ENCODE measurements at regions not wholly inside any gene's neighbourhood (a gene's known extent, or its start where the extent isn't known, plus 50 kb on each side); places are given as distances from the start of the nearest gene placed in this dataset.

DNA sequence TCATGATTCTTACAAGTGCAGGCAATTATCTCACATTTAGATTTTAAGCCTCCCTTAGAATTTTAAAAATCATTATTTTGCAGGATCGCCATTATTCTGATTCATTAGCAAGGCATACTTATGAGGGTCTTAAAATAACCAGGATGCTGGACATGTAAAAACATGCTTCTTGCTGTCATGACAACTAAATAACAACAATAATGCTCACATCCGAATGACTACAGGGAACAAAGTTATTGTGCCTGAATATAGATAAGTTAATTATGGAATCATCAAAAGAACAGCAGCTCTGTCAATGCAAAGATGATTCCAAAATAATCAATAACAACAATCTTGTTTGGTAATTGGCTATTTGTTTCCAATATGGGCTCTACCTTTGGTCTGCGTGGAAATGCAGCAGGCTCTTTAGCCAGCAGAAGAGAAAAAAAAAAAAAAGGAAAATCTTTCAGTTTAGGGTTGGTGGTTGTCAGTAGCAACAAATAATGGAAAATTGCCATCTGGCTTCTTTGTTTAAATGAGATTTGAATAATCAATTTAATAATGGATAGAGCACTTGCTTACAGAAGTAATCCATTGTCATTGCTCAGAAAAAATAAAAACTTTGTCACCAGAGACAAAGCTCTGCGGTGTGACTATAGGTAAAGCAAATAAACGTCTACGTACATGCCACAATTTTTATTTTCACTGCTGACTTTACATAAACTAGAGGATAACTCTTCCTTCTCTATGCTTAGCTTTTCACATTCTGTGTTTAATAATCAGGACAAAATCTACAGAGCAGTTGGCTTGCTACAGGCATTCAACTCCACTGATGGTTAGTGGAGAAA is 468.9 kb upstream of the TSHZ3 start:
- 65 to 73% methylated on average over 6 of the region's 6 CpGs for WGBS, 2 donors
- Histone ChIP-seq H3K27me3 (no peaks in the 10 kb centered on the region), H3K4me1 (no peaks in the 10 kb centered on the region), H3K27ac (no peak overlapping the region), H3K4me3 (no peak overlapping the region), H3K9me3 (no peaks in the 10 kb centered on the region), H3K36me3 (ENCODE audit: low read depth, missing control alignments) (no peaks in the 10 kb centered on the region)
- TF ChIP-seq, protein P1, sequence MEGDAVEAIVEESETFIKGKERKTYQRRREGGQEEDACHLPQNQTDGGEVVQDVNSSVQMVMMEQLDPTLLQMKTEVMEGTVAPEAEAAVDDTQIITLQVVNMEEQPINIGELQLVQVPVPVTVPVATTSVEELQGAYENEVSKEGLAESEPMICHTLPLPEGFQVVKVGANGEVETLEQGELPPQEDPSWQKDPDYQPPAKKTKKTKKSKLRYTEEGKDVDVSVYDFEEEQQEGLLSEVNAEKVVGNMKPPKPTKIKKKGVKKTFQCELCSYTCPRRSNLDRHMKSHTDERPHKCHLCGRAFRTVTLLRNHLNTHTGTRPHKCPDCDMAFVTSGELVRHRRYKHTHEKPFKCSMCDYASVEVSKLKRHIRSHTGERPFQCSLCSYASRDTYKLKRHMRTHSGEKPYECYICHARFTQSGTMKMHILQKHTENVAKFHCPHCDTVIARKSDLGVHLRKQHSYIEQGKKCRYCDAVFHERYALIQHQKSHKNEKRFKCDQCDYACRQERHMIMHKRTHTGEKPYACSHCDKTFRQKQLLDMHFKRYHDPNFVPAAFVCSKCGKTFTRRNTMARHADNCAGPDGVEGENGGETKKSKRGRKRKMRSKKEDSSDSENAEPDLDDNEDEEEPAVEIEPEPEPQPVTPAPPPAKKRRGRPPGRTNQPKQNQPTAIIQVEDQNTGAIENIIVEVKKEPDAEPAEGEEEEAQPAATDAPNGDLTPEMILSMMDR (IDR thresholded peaks at IDR 0.05): no peak
- no peak for TF ChIP-seq POLR2A (IDR thresholded peaks at IDR 0.05)
- DNase-seq: no peak
- intact Hi-C loops (cut with DNase I; ENCODE audit: low total_unique reads): no loop called here

DNA sequence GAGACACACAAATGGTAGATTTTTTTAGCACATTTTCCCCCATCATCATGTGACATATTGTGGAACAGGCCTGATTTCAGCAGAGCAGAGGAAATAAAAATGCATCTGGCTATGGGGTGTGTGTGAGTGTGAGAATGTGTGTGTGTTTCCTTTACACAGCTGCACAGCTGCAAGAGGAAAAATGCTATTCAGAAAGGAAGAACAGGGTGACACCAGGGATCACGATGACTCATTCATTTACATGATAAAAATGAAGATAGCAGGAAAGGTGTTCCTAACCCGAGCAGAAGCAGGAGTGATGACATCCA is 469.5 kb upstream of the TSHZ3 start:
- intact Hi-C loops (cut with DNase I; ENCODE audit: low total_unique reads): no loop called here
- Histone ChIP-seq H3K27me3 (no peaks in the 10 kb centered on the region), H3K27ac (no peak overlapping the region), H3K4me3 (no peak overlapping the region), H3K4me1 (no peaks in the 10 kb centered on the region), H3K9me3 (no peaks in the 10 kb centered on the region), H3K36me3 (ENCODE audit: low read depth, missing control alignments) (no peaks in the 10 kb centered on the region)
- TF ChIP-seq POLR2A (IDR thresholded peaks at IDR 0.05): no peak
- TF ChIP-seq, protein P1 (IDR thresholded peaks at IDR 0.05): no peak
- WGBS, 2 donors: 33 to 45% methylated on average over 2 of the region's 2 CpGs
- no peak for DNase-seq

DNA sequence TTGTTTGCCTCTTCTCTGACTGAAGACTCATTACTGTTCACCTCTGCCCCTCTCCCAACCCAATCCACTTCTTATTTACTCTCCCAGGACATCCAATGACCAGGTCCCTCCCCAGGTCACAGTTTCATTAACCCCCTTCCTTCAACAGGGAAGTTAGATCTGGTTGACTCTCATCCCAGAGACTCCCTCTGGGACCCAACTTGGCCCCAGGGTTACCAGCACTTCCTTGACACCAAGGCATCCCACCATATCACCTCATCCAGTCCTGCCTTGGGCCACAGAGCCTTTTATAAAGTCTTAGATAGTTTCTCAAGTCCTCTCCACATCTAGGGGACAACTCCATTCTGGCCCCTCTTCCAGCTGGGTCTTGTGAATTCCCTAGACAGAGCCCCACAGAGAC is 470.6 kb upstream of the TSHZ3 start:
- no peaks in the 10 kb centered on the region for H3K36me3 ChIP-seq (ENCODE audit: low read depth, missing control alignments)
- H3K4me3 ChIP-seq: no peak overlapping the region
- no peaks in the 10 kb centered on the region for H3K4me1 ChIP-seq
- TF ChIP-seq POLR2A (IDR thresholded peaks at IDR 0.05): no peak
- TF ChIP-seq, protein P1 (IDR thresholded peaks at IDR 0.05): no peak
- DNase-seq: no peak
- intact Hi-C loops (cut with DNase I; ENCODE audit: low total_unique reads): no loop called here
- no peak overlapping the region for H3K27ac ChIP-seq
- no peaks in the 10 kb centered on the region for H3K9me3 ChIP-seq
- no peaks in the 10 kb centered on the region for H3K27me3 ChIP-seq

DNA sequence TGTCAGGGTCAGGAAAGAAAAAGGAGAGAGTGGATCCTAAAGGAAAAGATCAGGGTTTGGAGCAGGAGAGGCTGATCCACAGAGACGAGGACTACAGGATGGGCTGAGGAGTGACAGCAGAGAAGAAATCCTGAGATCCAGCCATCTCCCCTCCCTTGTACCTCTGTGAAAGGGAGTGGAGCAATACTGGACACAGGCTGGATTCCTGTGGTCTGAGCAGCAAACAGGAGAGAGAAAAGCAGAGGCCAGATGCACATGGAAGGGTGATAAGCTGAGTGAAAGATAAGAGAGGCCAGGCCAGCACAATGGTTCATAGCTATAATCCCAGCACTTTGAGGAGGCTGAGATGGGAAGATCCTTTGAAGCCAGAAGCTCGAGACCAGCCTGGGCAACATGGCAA is 472.1 kb upstream of the TSHZ3 start:
- no peak for TF ChIP-seq POLR2A (IDR thresholded peaks at IDR 0.05)
- TF ChIP-seq, protein P1 (IDR thresholded peaks at IDR 0.05): no peak
- Histone ChIP-seq H3K4me3 (no peak overlapping the region), H3K27ac (no peak overlapping the region), H3K9me3 (no peaks in the 10 kb centered on the region), H3K4me1 (no peaks in the 10 kb centered on the region), H3K36me3 (ENCODE audit: low read depth, missing control alignments) (no peaks in the 10 kb centered on the region), H3K27me3 (no peaks in the 10 kb centered on the region)
- intact Hi-C loops (cut with DNase I; ENCODE audit: low total_unique reads): no loop called here
- WGBS, 2 donors: 68 to 78% methylated on average over 1 to 2 of the region's 2 CpGs
- DNase-seq: no peak
